MM.1S (cell line): ENCODE measurements at regions not wholly inside any gene's neighbourhood (a gene's known extent, or its start where the extent isn't known, plus 50 kb on each side); places are given as distances from the start of the nearest gene placed in this dataset.

Experiments
- EZH2 ChIP-seq: fragments of 300-600 bp; sonication (generic); optimal IDR thresholded peaks from 2 replicates; pipeline ENCODE3; 2017; ENCODE audit warnings: low read depth, mild to moderate bottlenecking, antibody characterized with exemption, low read length, mixed read lengths
- TF ChIP-seq, protein P1 (sequence below): fragments of 300-600 bp; sonication (generic); IDR thresholded peaks from 2 replicates; pipeline ENCODE4 v1.5.1; 2016; ENCODE audit warnings: antibody characterized with exemption, low read length, mixed read lengths

DNA sequence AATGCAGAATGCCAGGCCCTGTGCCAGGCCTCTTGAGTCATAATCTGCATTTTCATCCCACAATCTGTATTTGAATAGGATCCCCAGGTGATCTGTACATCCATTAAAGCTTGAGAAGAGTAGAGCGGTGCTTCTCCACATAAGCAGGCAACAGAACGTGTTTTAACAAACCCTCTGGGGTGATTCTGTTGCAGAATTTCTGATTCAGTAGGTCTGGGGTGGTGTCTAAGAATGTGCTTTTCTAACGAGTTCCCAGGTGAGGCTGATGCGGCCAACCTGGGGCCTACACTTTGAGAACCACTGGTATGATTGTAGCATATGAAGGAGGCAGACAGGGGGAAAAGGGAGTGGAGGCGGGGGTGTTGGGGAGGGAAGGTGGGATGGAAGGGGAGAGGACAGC lies 78.4 kb upstream of the POU3F1 start:
- TF ChIP-seq, protein P1, sequence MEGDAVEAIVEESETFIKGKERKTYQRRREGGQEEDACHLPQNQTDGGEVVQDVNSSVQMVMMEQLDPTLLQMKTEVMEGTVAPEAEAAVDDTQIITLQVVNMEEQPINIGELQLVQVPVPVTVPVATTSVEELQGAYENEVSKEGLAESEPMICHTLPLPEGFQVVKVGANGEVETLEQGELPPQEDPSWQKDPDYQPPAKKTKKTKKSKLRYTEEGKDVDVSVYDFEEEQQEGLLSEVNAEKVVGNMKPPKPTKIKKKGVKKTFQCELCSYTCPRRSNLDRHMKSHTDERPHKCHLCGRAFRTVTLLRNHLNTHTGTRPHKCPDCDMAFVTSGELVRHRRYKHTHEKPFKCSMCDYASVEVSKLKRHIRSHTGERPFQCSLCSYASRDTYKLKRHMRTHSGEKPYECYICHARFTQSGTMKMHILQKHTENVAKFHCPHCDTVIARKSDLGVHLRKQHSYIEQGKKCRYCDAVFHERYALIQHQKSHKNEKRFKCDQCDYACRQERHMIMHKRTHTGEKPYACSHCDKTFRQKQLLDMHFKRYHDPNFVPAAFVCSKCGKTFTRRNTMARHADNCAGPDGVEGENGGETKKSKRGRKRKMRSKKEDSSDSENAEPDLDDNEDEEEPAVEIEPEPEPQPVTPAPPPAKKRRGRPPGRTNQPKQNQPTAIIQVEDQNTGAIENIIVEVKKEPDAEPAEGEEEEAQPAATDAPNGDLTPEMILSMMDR, result no peak
- no peak for TF ChIP-seq EZH2
